ENCODE measurements at regions not wholly inside any gene's neighbourhood (a gene's known extent, or its start where the extent isn't known, plus 50 kb on each side); places are given as distances from the start of the nearest gene placed in this dataset.

DNA sequence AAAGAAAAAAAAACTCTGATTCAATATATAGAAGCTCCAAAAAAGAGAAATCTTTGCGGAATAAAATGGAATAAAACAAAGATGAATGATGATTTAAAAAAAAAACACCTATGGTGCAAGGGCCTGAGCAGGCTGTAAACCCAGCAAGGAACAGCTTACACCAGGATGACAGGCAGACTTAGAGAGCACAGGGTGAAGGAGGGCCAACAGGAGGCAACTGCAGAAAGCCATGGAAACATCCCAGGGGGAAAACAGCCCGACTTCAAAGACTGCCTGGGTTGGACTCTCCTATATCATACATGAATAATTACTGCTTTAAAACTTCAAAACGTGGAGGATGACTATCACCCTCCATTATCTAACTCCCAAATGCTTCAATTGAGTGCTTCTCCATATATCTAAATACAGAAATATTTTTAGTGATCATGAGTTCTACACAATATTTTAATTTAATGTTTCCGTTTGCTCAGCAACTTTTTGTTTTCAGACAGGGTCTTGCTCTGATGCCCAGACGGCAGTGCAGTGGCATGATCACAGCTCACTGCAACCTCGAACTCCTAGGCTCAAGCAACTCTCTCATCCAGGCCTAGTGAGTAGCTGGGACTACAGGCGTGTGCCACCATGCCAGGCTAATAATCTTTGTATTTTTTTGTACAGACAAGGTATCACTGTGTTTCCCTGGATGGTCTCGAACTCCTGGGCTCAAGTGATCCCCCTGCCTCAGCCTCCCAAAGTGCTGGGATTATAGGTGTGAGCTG, 456.2 kb downstream of the TBL1XR1 start:
- Histone ChIP-seq H4K20me1 (ENCODE audit: control insufficient read depth, insufficient read depth, insufficient read length) (no peaks in the 10 kb centered on the region), H3K4me1 (ENCODE audit: insufficient read depth, low read length) (no peaks in the 10 kb centered on the region), H2AFZ (ENCODE audit: low read length) (no peak overlapping the region), H3K23ac (ENCODE audit: insufficient read length, low read depth, low read length) (no peak overlapping the region), H3K9me3 (ENCODE audit: control insufficient read depth, low read depth, low read length) (no peaks in the 10 kb centered on the region), H3K4ac (ENCODE audit: low read depth, low read length) (no peak overlapping the region), H4K5ac (ENCODE audit: insufficient read length, low read depth, low read length) (no peak overlapping the region), H3K9ac (ENCODE audit: extremely low read depth, insufficient read length, low read length) (no peak overlapping the region), H2BK20ac (ENCODE audit: low read depth, low read length, poor library complexity, severe bottlenecking) (no peak overlapping the region), H3K18ac (ENCODE audit: insufficient read length, low read depth, low read length) (no peak overlapping the region), H3K4me2 (ENCODE audit: insufficient read depth, insufficient read length, low read length) (no peak overlapping the region), H2BK12ac (ENCODE audit: insufficient read length, low read depth, low read length) (no peak overlapping the region), H4K8ac (replicated peaks; ENCODE audit: insufficient read length, low read depth, low read length) (no peak overlapping the region), H3K79me2 (ENCODE audit: insufficient read depth, low read length) (no peaks in the 10 kb centered on the region), H3K27me3 (ENCODE audit: insufficient read depth, low read length) (no peaks in the 10 kb centered on the region), H3T11ph (ENCODE audit: low read length) (no peak overlapping the region), H3K23me2 (ENCODE audit: insufficient read length, low read depth, low read length, poor library complexity, severe bottlenecking) (no peaks in the 10 kb centered on the region), H3K27ac (ENCODE audit: insufficient read length, low read depth, low read length) (no peak overlapping the region), H2BK5ac (ENCODE audit: insufficient read length, low read length) (no peak overlapping the region), H4K91ac (ENCODE audit: insufficient read length, low read depth, low read length) (no peak overlapping the region), H2BK15ac (ENCODE audit: low read depth, low read length) (no peak overlapping the region), H2AK5ac (ENCODE audit: insufficient read length, low read length) (no peak overlapping the region), H3K56ac (ENCODE audit: insufficient read length, low read depth, low read length) (no peak overlapping the region), H3K14ac (ENCODE audit: insufficient read depth, low read length) (no peak overlapping the region), H3K79me1 (ENCODE audit: insufficient read depth, low read depth, low read length, poor library complexity, severe bottlenecking) (no peaks in the 10 kb centered on the region), H2BK120ac (ENCODE audit: low read depth, low read length, poor library complexity, severe bottlenecking) (no peak overlapping the region)
- H3K27me3 Mint-ChIP-seq (ENCODE audit: low read depth): no peaks in the 10 kb centered on the region; the same call in 1 of the 2 replicates
- H3K4me1 Mint-ChIP-seq: no peaks in the 10 kb centered on the region
- no peaks in the 10 kb centered on the region for H3K9me3 Mint-ChIP-seq
- peak overlapping the region in 2 of 3 experiments; percentile 52 to 81; a peak in 2 of 7 replicates for H3K27ac Mint-ChIP-seq
- TF ChIP-seq, protein P1, sequence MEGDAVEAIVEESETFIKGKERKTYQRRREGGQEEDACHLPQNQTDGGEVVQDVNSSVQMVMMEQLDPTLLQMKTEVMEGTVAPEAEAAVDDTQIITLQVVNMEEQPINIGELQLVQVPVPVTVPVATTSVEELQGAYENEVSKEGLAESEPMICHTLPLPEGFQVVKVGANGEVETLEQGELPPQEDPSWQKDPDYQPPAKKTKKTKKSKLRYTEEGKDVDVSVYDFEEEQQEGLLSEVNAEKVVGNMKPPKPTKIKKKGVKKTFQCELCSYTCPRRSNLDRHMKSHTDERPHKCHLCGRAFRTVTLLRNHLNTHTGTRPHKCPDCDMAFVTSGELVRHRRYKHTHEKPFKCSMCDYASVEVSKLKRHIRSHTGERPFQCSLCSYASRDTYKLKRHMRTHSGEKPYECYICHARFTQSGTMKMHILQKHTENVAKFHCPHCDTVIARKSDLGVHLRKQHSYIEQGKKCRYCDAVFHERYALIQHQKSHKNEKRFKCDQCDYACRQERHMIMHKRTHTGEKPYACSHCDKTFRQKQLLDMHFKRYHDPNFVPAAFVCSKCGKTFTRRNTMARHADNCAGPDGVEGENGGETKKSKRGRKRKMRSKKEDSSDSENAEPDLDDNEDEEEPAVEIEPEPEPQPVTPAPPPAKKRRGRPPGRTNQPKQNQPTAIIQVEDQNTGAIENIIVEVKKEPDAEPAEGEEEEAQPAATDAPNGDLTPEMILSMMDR (conservative IDR thresholded peaks at IDR 0.05): 0 out of 3 replicates have a peak, but pooled peaks have one; percentile 11
- no CpG with 5 or more reads among the region's 8 CpGs for WGBS (ENCODE audit: extremely low coverage, insufficient read length, low lambda C conversion rate)
- no peak overlapping the region for H3K4me3 Mint-ChIP-seq
- no peaks in the 10 kb centered on the region for H3K36me3 Mint-ChIP-seq (ENCODE audit: insufficient read depth in 1 of 3, low read depth in 3 of 3)
- DNase-seq: no peak

Measured in H9 (cell line).